BJ (cell line): ENCODE measurements at regions not wholly inside any gene's neighbourhood (a gene's known extent, or its start where the extent isn't known, plus 50 kb on each side); places are given as distances from the start of the nearest gene placed in this dataset.
"Not testable (repeated sequence)": the region's sequence is repeated elsewhere in the genome, so short reads cannot be mapped to it uniquely, and the experiment has no call there.

ENCODE experiments used
- CTCF ChIA-PET: fragments of 350-600 bp; formaldehyde crosslinking; extraction: SDS; loops from one replicate; lab custom pipeline; 2021; ENCODE audit warnings: antibody characterized with exemption, inconsistent platforms; lab: Yijun Ruan, JAX
- POLR2A ChIA-PET: fragments of 300-600 bp; sonication (Branson Sonifier 250); formaldehyde crosslinking; extraction: SDS; loops from one replicate; lab custom pipeline; 2021; ENCODE audit warnings: antibody characterized with exemption; lab: Charles Lee
- DNase-seq: peaks from one replicate; pipeline ENCODE4 v3.0.0-alpha.2; 2011; ENCODE audit warnings: low read depth
- H3K27me3 ChIP-seq: 2 replicates; pipeline ENCODE4 v1.6.0; 2011; ENCODE audit warnings: low read length; ENCODE audit not compliant: control insufficient read depth, insufficient read depth
- H3K36me3 ChIP-seq: 2 replicates; pipeline ENCODE4 v1.5.1; 2011; ENCODE audit warnings: low read length; ENCODE audit not compliant: control insufficient read depth, insufficient read depth
- H3K4me3 ChIP-seq: 2 replicates; pipeline ENCODE4 v1.5.1; 2011; ENCODE audit warnings: low read depth, mild to moderate bottlenecking, control low read depth, low read length
- TF ChIP-seq, protein P1 (sequence below): IDR thresholded peaks from 2 replicates; pipeline ENCODE4 v1.5.1; 2011; ENCODE audit warnings: low read depth, mild to moderate bottlenecking, control low read depth, inconsistent platforms, low read length, moderate library complexity; ENCODE audit not compliant: insufficient read depth

- TF ChIP-seq, protein P1, sequence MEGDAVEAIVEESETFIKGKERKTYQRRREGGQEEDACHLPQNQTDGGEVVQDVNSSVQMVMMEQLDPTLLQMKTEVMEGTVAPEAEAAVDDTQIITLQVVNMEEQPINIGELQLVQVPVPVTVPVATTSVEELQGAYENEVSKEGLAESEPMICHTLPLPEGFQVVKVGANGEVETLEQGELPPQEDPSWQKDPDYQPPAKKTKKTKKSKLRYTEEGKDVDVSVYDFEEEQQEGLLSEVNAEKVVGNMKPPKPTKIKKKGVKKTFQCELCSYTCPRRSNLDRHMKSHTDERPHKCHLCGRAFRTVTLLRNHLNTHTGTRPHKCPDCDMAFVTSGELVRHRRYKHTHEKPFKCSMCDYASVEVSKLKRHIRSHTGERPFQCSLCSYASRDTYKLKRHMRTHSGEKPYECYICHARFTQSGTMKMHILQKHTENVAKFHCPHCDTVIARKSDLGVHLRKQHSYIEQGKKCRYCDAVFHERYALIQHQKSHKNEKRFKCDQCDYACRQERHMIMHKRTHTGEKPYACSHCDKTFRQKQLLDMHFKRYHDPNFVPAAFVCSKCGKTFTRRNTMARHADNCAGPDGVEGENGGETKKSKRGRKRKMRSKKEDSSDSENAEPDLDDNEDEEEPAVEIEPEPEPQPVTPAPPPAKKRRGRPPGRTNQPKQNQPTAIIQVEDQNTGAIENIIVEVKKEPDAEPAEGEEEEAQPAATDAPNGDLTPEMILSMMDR = no peak
- Histone ChIP-seq H3K4me3 (no peak overlapping the region), H3K27me3 (no peaks in the 10 kb centered on the region), H3K36me3 (no peaks in the 10 kb centered on the region)
- ChIA-PET CTCF (interaction anchor here (1.5 kb wide), 1 partner anchor 22 kb away, joined by 3 read pairs; no protein-coding TSS in a partner anchor), POLR2A (no interaction called here)
- no peak for DNase-seq
These were observed 135.8 kb upstream of the PLXNC1 start for GRCh38 chr12:94012590-94012989.

- H3K27me3 ChIP-seq, DNase-seq, H3K4me3 ChIP-seq, H3K36me3 ChIP-seq, CTCF ChIA-PET, POLR2A ChIA-PET: not testable (repeated sequence)
These were observed 131.1 kb upstream of the PLXNC1 start for GRCh38 chr12:94017247-94017646.

DNA sequence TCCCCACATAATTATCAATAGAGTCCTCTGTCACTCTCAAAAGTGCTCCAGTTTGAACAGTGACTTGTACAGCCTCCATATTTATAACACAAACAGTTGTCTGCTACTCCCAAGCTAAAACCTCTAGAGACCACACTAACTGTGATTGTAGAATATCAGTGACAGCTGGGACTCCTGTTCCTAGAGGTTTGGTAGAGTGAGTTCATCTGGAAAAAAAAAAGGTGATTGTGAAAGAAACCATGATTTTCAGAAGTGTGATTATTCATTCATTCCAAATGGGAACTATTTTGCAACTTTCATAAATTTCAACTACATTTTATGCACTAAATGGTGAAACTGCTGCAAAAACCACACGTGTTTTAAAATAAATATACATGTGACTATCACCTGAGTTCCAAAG, 128.0 kb upstream of the PLXNC1 start:
- Histone ChIP-seq H3K36me3 (no peaks in the 10 kb centered on the region), H3K27me3 (no peaks in the 10 kb centered on the region), H3K4me3 (no peak overlapping the region)
- ChIA-PET CTCF (interaction anchor here (0.7 to 1.6 kb wide), 2 partner anchors 30 to 55 kb away, joined by 3 to 4 read pairs; no protein-coding TSS in a partner anchor), POLR2A (interaction anchor here (0.8 kb wide), 1 partner anchor 55 kb away, joined by 5 read pairs; no protein-coding TSS in a partner anchor)
- TF ChIP-seq, protein P1 = no peak
- no peak for DNase-seq

GRCh38 chr12:94023879-94024278, 124.5 kb upstream of the PLXNC1 start:
- no peak for DNase-seq
- TF ChIP-seq, protein P1 = no peak
- Histone ChIP-seq H3K36me3 (no peaks in the 10 kb centered on the region), H3K27me3 (no peaks in the 10 kb centered on the region), H3K4me3 (no peak overlapping the region)
- POLR2A ChIA-PET = no interaction called here
- CTCF ChIA-PET = no interaction called here

GRCh38 chr12:94025068-94025467, 123.3 kb upstream of the PLXNC1 start:
- Histone ChIP-seq H3K36me3 (no peaks in the 10 kb centered on the region), H3K4me3 (no peak overlapping the region), H3K27me3 (no peaks in the 10 kb centered on the region)
- TF ChIP-seq, protein P1 = no peak
- ChIA-PET CTCF (no interaction called here), POLR2A (no interaction called here)
- DNase-seq = no peak

DNA sequence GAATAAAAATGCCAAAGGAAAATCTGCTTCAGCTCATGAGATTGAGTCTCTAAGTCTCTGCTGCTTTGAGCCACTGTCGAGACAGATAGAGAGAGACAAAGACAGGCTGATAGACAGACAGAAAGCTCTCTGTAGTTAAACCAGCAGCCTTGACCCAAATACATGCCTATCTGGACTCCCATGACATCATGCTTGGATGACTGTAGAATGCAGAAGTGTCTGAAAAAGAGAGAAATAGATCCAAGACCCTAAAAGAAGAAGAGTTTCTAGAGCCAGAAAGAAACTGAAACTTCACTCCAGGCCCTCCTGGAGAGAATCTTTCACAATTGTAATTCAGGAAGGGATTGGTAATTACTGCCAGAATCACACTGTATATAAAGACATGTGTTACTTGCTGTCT, 122.6 kb upstream of the PLXNC1 start:
- POLR2A ChIA-PET = no interaction called here
- CTCF ChIA-PET = no interaction called here
- Histone ChIP-seq H3K36me3 (no peaks in the 10 kb centered on the region), H3K4me3 (no peak overlapping the region), H3K27me3 (no peaks in the 10 kb centered on the region)
- TF ChIP-seq, protein P1 = no peak
- no peak for DNase-seq
